ENCODE measurements at regions not wholly inside any gene's neighbourhood (a gene's known extent, or its start where the extent isn't known, plus 50 kb on each side); places are given as distances from the start of the nearest gene placed in this dataset.

GRCh38 chr4:121562811-121563210 lies 134.0 kb downstream of the ANXA5 start:
- Histone ChIP-seq H3K27me3 (ENCODE audit: control insufficient read depth, insufficient read depth, low read length) (no peaks in the 10 kb centered on the region), H3K79me2 (ENCODE audit: control insufficient read depth, insufficient read depth, low read length) (no peaks in the 10 kb centered on the region), H3K9me3 (ENCODE audit: control insufficient read depth, insufficient read depth, low read depth, low read length) (no peaks in the 10 kb centered on the region), H3K4me2 (ENCODE audit: extremely low read depth, insufficient read depth, low read length) (no peak overlapping the region), H2AFZ (ENCODE audit: low read length) (no peak overlapping the region), H3K4me3 (replicated peaks in 1 of 4; ENCODE audit: control extremely low read depth in 1 of 4, insufficient read depth in 1 of 4, low read depth in 3 of 4, low read length in 4 of 4) (no peak overlapping the region), H3K36me3 (ENCODE audit: control insufficient read depth, insufficient read depth, low read length) (no peaks in the 10 kb centered on the region), H4K20me1 (ENCODE audit: control insufficient read depth, extremely low read depth, insufficient read depth, low read length) (no peaks in the 10 kb centered on the region), H3K27ac (ENCODE audit: insufficient read depth, low read length) (no peak overlapping the region), H3K4me1 (ENCODE audit: control insufficient read depth, extremely low read depth, insufficient read depth, low read length) (no peaks in the 10 kb centered on the region), H3K9ac (ENCODE audit: insufficient read depth, low read length) (no peak overlapping the region)
- DNase-seq (ENCODE audit: low read depth in 2 of 2), result no peak
- TF ChIP-seq CTCF (conservative IDR thresholded peaks at IDR 0.05 in 1 of 2, IDR thresholded peaks at IDR 0.05 in 1 of 2; ENCODE audit: low read depth in 1 of 2, low read length in 2 of 2) (no peak), EZH2 (IDR thresholded peaks at IDR 0.05; ENCODE audit: low read length, missing control alignments) (no peak)

- no peak overlapping the region for H2AFZ ChIP-seq (ENCODE audit: low read length)
- no peaks in the 10 kb centered on the region for H4K20me1 ChIP-seq (ENCODE audit: control insufficient read depth, extremely low read depth, insufficient read depth, low read length)
- H3K79me2 ChIP-seq (ENCODE audit: control insufficient read depth, insufficient read depth, low read length), result no peaks in the 10 kb centered on the region
- no peaks in the 10 kb centered on the region for H3K36me3 ChIP-seq (ENCODE audit: control insufficient read depth, insufficient read depth, low read length)
- TF ChIP-seq CTCF (conservative IDR thresholded peaks at IDR 0.05 in 1 of 2, IDR thresholded peaks at IDR 0.05 in 1 of 2; ENCODE audit: low read depth in 1 of 2, low read length in 2 of 2), result no peak
- no peak for TF ChIP-seq EZH2 (IDR thresholded peaks at IDR 0.05; ENCODE audit: low read length, missing control alignments)
- peak in 1 of 2 donors; percentile 36 for DNase-seq (ENCODE audit: low read depth in 2 of 2)
- no peak overlapping the region for H3K27ac ChIP-seq (ENCODE audit: insufficient read depth, low read length)
- H3K9me3 ChIP-seq (ENCODE audit: control insufficient read depth, insufficient read depth, low read depth, low read length), result no peaks in the 10 kb centered on the region
- H3K4me3 ChIP-seq (replicated peaks in 1 of 4; ENCODE audit: control extremely low read depth in 1 of 4, insufficient read depth in 1 of 4, low read depth in 3 of 4, low read length in 4 of 4), result no peak overlapping the region
- no peak overlapping the region for H3K9ac ChIP-seq (ENCODE audit: insufficient read depth, low read length)
- H3K4me2 ChIP-seq (ENCODE audit: extremely low read depth, insufficient read depth, low read length), result no peak overlapping the region
- no peaks in the 10 kb centered on the region for H3K4me1 ChIP-seq (ENCODE audit: control insufficient read depth, extremely low read depth, insufficient read depth, low read length)
- H3K27me3 ChIP-seq (ENCODE audit: control insufficient read depth, insufficient read depth, low read length), result no peaks in the 10 kb centered on the region
Observed at GRCh38 chr4:121555315-121556107, 141.3 kb downstream of the ANXA5 start.

GRCh38 chr4:121554382-121554781 lies 142.4 kb downstream of the ANXA5 start:
- H3K9ac ChIP-seq (ENCODE audit: insufficient read depth, low read length), result no peak overlapping the region
- TF ChIP-seq CTCF (conservative IDR thresholded peaks at IDR 0.05 in 1 of 2, IDR thresholded peaks at IDR 0.05 in 1 of 2; ENCODE audit: low read depth in 1 of 2, low read length in 2 of 2), result no peak
- TF ChIP-seq EZH2 (IDR thresholded peaks at IDR 0.05; ENCODE audit: low read length, missing control alignments), result no peak
- H3K9me3 ChIP-seq (ENCODE audit: control insufficient read depth, insufficient read depth, low read depth, low read length), result no peaks in the 10 kb centered on the region
- H3K79me2 ChIP-seq (ENCODE audit: control insufficient read depth, insufficient read depth, low read length), result no peaks in the 10 kb centered on the region
- H3K4me2 ChIP-seq (ENCODE audit: extremely low read depth, insufficient read depth, low read length), result no peak overlapping the region
- H3K36me3 ChIP-seq (ENCODE audit: control insufficient read depth, insufficient read depth, low read length), result no peaks in the 10 kb centered on the region
- no peaks in the 10 kb centered on the region for H3K27me3 ChIP-seq (ENCODE audit: control insufficient read depth, insufficient read depth, low read length)
- H3K4me1 ChIP-seq (ENCODE audit: control insufficient read depth, extremely low read depth, insufficient read depth, low read length), result no peaks in the 10 kb centered on the region
- H4K20me1 ChIP-seq (ENCODE audit: control insufficient read depth, extremely low read depth, insufficient read depth, low read length), result no peaks in the 10 kb centered on the region
- no peak overlapping the region for H3K27ac ChIP-seq (ENCODE audit: insufficient read depth, low read length)
- no peak overlapping the region for H3K4me3 ChIP-seq (replicated peaks in 1 of 4; ENCODE audit: control extremely low read depth in 1 of 4, insufficient read depth in 1 of 4, low read depth in 3 of 4, low read length in 4 of 4)
- DNase-seq (ENCODE audit: low read depth in 2 of 2), result peak in 1 of 2 donors; percentile 32
- no peak overlapping the region for H2AFZ ChIP-seq (ENCODE audit: low read length)
